Stimulated activated CD8-positive, alpha-beta memory T cell treated with anti-CD3 and anti-CD28 coated beads, Interleukin-7, amount 100 ng/mL, for 1 hour (primary cell): ENCODE measurements at regions not wholly inside any gene's neighbourhood (a gene's known extent, or its start where the extent isn't known, plus 50 kb on each side); places are given as distances from the start of the nearest gene placed in this dataset.

Experiments
- DNase-seq, 2 donors: peaks; one replicate each; pipeline ENCODE4 v3.0.0-alpha.2; 2020; ENCODE audit warnings: low read depth in 2 of 2

DNA sequence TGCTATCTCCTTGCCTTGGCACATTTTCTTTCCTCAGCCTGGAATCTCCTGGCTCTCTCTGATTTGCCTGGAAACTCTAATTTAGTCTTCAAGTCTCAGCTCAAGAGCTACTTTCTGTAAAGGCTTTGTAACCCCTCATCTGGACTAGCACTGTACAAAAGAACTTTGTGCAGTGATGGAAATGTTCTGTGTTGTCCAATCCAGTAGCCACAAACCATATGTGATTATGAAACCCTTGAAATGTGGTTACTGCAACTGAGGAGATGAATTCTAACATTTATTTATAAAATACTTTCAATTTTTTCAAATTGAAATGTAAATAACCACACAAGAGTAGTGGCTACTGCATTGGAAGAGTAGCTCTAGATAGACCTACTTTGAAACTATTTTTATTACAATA is 66.6 kb upstream of the HS3ST1 start:
- no peak for DNase-seq

DNA sequence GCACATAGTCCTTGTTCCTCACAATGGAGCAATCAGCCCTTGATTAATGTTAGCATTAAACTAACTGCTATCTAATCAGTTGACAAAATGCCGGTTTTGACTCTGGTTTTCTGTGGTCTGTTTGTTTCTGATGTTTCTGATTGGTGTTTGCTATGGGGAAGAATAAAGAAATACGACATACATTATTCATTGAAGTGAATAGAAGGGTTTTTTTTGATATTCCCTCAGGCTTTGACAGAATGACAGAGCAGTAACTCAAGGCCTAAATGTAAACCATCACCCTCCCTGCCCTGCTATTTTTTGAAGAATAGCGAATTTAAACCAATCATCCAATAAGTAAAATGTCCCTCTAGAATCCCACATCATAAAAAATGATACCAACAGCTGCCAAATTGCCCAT is 65.5 kb upstream of the HS3ST1 start:
- DNase-seq = no peak

DNA sequence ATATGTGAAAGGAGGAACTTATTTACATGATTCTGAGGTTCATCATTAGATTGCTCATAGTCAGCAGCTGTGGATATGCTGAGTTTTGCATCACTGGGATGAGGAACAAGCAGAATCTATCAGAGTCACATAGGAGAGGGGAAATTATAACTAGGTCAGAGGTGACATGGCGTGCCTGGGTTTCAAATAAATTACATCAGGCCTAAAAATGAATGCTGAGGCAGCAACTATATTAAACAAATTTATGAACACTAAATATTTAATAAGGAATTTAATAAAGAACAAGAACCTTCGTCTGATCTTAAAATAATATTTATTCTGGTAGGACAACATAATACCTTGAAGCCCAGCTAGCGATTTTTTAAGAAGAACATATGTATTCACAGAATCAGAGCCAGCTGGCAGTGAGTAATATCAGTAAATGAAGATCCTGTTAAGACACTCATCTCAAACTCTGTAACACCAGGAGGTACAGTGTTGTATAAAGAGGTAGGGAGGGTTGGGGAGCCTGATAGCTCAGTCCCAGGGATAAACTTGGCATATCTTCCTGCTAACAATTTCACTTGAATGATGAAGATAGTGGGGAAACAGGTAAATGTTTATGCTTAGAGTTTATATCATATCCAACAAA is 60.9 kb upstream of the HS3ST1 start:
- no peak for DNase-seq

DNA sequence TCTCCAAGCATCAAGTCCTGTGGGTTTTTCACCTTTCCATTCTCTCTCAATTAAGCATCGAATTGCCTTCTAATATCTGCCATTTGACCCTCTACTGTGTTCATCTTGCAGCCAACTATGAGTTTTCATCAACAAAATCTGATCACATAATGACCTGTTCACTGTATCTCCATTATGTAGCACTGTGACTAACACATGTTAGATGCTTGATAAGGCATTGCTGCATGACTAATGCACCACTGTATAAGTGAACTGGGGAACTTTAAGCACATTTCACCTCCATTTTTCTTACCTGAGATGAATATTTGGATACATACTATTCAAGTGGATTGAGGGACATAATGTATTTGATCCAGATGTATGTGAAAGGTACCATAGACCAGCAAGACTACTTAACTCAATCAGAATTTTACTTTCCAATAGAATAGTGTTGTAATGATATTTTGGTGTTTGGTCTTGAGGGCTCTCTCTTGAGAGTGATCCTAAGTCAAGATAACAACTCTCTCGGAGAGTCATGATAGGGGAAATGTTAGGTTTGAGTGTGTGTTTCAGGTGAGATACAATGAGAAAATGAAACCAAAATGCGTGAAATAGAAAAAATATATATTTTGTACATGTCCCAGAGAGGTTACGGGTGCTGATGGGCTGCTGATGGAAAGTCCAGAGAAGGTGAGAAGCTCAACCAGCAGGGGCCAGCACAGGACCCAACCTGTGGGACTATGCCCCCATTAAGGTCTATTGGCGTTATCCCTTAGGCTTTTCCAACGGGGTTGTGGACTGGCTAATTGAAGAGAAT is 60.2 kb upstream of the HS3ST1 start:
- no peak for DNase-seq

DNA sequence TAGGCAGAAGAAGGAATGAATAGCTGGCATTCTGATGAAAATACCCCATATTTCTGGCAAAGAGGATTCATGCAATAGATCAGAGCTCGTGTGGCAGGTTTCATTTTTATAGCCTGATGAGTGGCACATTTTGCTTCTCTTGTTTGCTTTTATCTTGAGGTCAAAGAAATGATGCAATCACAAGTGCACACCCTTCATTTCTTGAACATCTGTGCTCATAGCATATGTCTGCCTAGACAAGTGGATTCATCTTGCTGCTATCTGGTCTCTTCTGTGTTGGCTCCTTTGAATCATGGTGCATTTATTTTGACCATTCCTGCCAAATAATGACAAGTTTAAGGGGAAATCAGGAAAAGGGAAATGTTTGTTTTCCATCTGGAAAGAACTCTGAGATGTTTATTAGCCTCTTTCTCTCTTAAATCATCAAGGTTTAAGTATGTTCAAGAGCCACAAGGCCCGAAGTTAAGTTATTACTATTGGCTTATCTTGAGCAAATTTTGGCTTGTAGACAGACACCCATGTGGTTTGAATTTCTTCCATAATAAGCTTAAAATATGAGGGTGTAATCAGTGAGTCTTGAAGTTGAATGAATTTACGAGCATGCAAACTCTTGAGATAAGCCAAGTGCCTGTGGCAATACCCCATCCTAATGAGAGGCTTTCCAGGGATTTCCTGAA is 59.3 kb upstream of the HS3ST1 start:
- DNase-seq = no peak

DNA sequence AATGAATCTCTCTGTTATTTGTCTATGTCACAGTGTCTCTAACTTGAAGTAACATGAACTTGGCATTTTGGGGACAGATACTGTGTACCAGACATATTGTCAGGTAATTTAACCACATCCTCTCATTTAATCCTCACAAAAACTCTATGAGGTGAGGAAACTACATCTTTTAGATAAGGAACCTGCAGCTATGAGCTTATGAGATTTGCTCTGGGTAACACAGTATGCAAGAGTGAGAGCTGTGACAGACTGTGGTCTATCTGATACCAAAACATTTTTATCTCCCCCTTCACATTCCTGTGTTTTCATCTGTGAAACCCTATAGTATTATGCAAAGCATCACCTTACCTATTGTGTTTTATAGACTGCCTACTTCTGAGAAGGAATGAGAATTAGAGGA is 58.4 kb upstream of the HS3ST1 start:
- no peak for DNase-seq

DNA sequence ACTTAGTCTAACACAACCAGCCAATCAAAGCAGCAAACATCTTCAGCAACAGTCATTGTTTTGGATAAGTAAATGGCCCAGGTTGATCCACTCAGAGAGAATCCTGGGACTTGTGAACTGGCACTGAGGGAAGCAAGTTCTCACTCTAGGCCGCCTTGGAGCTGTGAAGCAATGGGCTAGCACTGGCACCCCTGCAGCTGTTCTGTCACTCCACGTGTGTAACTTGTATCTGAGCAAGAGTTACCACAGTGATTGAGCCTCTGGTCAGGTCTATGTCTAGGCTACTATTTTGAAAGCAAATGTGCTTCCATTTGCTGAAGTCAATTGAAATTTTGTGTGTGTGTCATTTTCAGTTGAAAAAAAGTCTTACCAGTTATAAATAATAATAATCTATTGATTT is 57.2 kb upstream of the HS3ST1 start:
- DNase-seq = no peak

DNA sequence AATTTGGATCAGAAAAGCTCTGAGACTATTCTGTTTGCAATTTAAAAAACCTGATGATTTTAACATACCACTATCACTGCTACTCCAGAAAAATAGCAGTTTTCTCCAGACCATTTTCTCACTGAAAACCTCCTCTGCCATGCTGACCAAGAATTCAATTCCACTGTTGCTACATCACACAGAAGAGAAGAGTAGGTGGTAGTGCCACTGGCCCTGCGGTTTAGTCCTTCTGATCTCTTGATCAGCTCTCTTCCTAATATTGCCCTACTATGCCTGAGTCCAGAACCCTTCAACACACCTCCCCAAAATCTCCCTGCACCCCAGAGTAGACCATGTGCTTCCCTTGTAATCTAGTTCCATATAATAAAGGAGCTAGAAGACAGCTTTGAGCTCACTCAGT is 55.8 kb upstream of the HS3ST1 start:
- no peak for DNase-seq

DNA sequence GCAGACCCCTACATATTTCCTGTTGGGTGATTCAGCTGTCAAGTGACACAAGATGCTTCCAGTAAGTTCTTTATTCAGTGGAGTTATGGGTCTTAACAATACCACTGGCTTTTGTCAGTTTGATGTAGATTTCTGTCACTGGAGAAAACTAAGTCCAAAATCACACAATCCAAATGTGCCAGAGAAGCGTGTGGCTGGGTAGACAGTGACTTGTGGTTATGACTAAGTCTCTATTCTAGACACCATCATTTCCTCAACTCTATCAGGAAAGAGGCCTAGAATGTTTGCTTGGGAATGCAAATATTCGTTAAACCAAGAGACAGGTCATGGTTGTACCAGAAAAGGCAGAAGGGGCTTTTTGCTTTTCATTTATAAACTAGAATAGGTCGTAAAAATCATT is 54.4 kb upstream of the HS3ST1 start:
- no peak for DNase-seq

DNA sequence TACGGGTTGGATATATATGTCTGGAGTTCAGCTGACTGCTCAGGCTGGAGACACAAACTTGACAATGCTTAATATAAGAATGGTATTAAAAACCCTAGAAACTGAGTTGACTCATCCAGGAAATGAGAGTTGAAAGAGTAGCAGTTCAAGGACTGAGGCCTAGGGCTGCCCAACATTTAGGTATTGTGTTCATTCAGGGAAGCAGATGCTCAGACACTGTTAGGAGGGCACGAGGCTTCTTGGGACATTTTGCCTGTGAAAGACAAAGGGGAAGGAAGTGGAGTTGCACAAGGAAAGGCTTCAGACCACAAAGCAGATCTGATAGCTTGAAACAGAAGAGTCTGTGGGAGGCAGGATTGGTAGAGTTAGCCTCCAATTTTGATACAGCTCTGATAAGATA is 52.0 kb upstream of the HS3ST1 start:
- DNase-seq = no peak
